Mesendoderm (in vitro differentiated cells): ENCODE measurements at regions not wholly inside any gene's neighbourhood (a gene's known extent, or its start where the extent isn't known, plus 50 kb on each side); places are given as distances from the start of the nearest gene placed in this dataset.

Source experiments
- DNase-seq: peaks from one replicate; pipeline ENCODE4 v3.0.0; 2013
- H2AK5ac ChIP-seq: 2 replicates; pipeline ENCODE4 v1.6.1; 2013; ENCODE audit warnings: low read length, inconsistent platforms
- H2BK120ac ChIP-seq: 2 replicates; pipeline ENCODE4 v1.6.1; 2013; ENCODE audit warnings: low read depth, mild to moderate bottlenecking, low read length, moderate library complexity, mixed read lengths
- H2BK15ac ChIP-seq: replicated peaks from 2 replicates; pipeline ENCODE4 v1.6.1; 2013; ENCODE audit warnings: low read depth, mild to moderate bottlenecking, moderate library complexity
- H2BK5ac ChIP-seq: 2 replicates; pipeline ENCODE4 v1.6.1; 2013; ENCODE audit warnings: low read length, inconsistent platforms
- H3K18ac ChIP-seq: 2 replicates; pipeline ENCODE4 v1.6.1; 2013; ENCODE audit warnings: mild to moderate bottlenecking, low read length, mixed read lengths
- H3K23ac ChIP-seq: one replicate; pipeline ENCODE4 v1.6.1; 2013; ENCODE audit warnings: low read length
- H3K27ac ChIP-seq: 2 replicates; pipeline ENCODE4 v1.5.1; 2013; ENCODE audit warnings: low read depth, mild to moderate bottlenecking, inconsistent platforms, low read length, moderate library complexity
- H3K27me3 ChIP-seq: 2 replicates; pipeline ENCODE4 v1.6.1; 2013; ENCODE audit warnings: low read length, control low read depth, mild to moderate bottlenecking, inconsistent platforms; ENCODE audit not compliant: insufficient read depth, poor library complexity
- H3K36me3 ChIP-seq: 2 replicates; pipeline ENCODE4 v1.6.1; 2013; ENCODE audit warnings: low read length, inconsistent platforms; ENCODE audit not compliant: control insufficient read depth, insufficient read depth
- H3K4ac ChIP-seq: one replicate; pipeline ENCODE4 v1.6.1; 2013; ENCODE audit warnings: low read depth, mild to moderate bottlenecking, low read length, moderate library complexity
- H3K4me1 ChIP-seq: 2 replicates; pipeline ENCODE4 v1.6.1; 2013; ENCODE audit warnings: low read depth, low read length, inconsistent platforms; ENCODE audit not compliant: control insufficient read depth
- H3K4me2 ChIP-seq: 2 replicates; pipeline ENCODE4 v1.6.1; 2013; ENCODE audit warnings: low read length
- H3K4me3 ChIP-seq: 2 replicates; pipeline ENCODE4 v1.5.1; 2013; ENCODE audit warnings: mild to moderate bottlenecking, low read length
- H3K56ac ChIP-seq: one replicate; pipeline ENCODE4 v1.6.1; 2013; ENCODE audit warnings: low read length
- H3K79me1 ChIP-seq: 2 replicates; pipeline ENCODE4 v1.6.1; 2013; ENCODE audit warnings: low read length, inconsistent platforms
- H3K79me2 ChIP-seq: 2 replicates; pipeline ENCODE4 v1.6.1; 2013; ENCODE audit warnings: mild to moderate bottlenecking, low read length; ENCODE audit not compliant: control insufficient read depth, insufficient read depth
- H3K9ac ChIP-seq: 2 replicates; pipeline ENCODE4 v1.6.1; 2013; ENCODE audit warnings: low read length, inconsistent platforms
- H4K5ac ChIP-seq: one replicate; pipeline ENCODE4 v1.6.1; 2013; ENCODE audit warnings: low read length
- H4K8ac ChIP-seq: one replicate; pipeline ENCODE4 v1.6.1; 2013; ENCODE audit warnings: low read depth, mild to moderate bottlenecking, control low read depth, low read length, moderate library complexity
- WGBS: extraction: QIAGEN DNeasy Blood & Tissue Kit; methylation state at CpG from one replicate; pipeline ENCODE4 v1.1.7; 2013; ENCODE audit warnings: low lambda C conversion rate, missing lambda C conversion rate; ENCODE audit not compliant: insufficient coverage; ENCODE audit errors: extremely low coverage; 5-methylcytosine and 5-hydroxymethylcytosine counted together

GRCh38 chr3:55305696-55306485, 181.2 kb downstream of the WNT5A start:
- Histone ChIP-seq H2BK120ac (no peak overlapping the region), H3K4me1 (no peaks in the 10 kb centered on the region), H2BK15ac (no peak overlapping the region), H2AK5ac (no peak overlapping the region), H3K27me3 (no peaks in the 10 kb centered on the region), H3K4me2 (no peak overlapping the region), H3K18ac (no peak overlapping the region), H3K4me3 (no peak overlapping the region), H3K9ac (no peak overlapping the region), H4K5ac (no peak overlapping the region), H2BK5ac (no peak overlapping the region), H3K79me1 (no peaks in the 10 kb centered on the region), H3K27ac (no peak overlapping the region), H3K4ac (no peak overlapping the region), H3K56ac (no peak overlapping the region), H3K79me2 (no peaks in the 10 kb centered on the region), H4K8ac (no peak overlapping the region), H3K36me3 (no peaks in the 10 kb centered on the region), H3K23ac (no peak overlapping the region)
- no peak for DNase-seq
- WGBS = no CpG with 5 or more reads among the region's 5 CpGs

GRCh38 chr3:55300701-55301100, 186.4 kb downstream of the WNT5A start:
- H3K79me2 ChIP-seq = no peaks in the 10 kb centered on the region
- no peak for DNase-seq

GRCh38 chr3:55297706-55298105, 189.4 kb downstream of the WNT5A start:
- H4K8ac ChIP-seq = no peak overlapping the region
- no peaks in the 10 kb centered on the region for H3K79me2 ChIP-seq
- no peaks in the 10 kb centered on the region for H3K4me1 ChIP-seq
- H3K79me1 ChIP-seq = no peaks in the 10 kb centered on the region
- H4K5ac ChIP-seq = no peak overlapping the region
- DNase-seq = no peak
- H3K56ac ChIP-seq = no peak overlapping the region
- H3K9ac ChIP-seq = no peak overlapping the region
- no peak overlapping the region for H3K4me3 ChIP-seq
- no peaks in the 10 kb centered on the region for H3K36me3 ChIP-seq
- H2BK120ac ChIP-seq = no peak overlapping the region
- H3K27me3 ChIP-seq = no peaks in the 10 kb centered on the region
- H2BK5ac ChIP-seq = no peak overlapping the region
- no peak overlapping the region for H3K4ac ChIP-seq
- WGBS = no CpG with 5 or more reads among the region's 5 CpGs
- H3K4me2 ChIP-seq = no peak overlapping the region
- no peak overlapping the region for H2AK5ac ChIP-seq
- no peak overlapping the region for H3K27ac ChIP-seq
- H3K18ac ChIP-seq = no peak overlapping the region
- H3K23ac ChIP-seq = no peak overlapping the region
- no peak overlapping the region for H2BK15ac ChIP-seq

More at GRCh38 chr3:55300701-55301100, 186.4 kb downstream of the WNT5A start:
- Histone ChIP-seq H3K56ac (no peak overlapping the region), H3K23ac (no peak overlapping the region), H2AK5ac (no peak overlapping the region), H3K79me1 (no peaks in the 10 kb centered on the region), H3K4me2 (no peak overlapping the region), H3K27me3 (no peaks in the 10 kb centered on the region), H2BK15ac (no peak overlapping the region), H2BK5ac (no peak overlapping the region), H2BK120ac (no peak overlapping the region), H3K36me3 (no peaks in the 10 kb centered on the region), H3K27ac (no peak overlapping the region), H4K8ac (no peak overlapping the region), H3K4me1 (no peaks in the 10 kb centered on the region), H3K4ac (no peak overlapping the region), H3K9ac (no peak overlapping the region), H3K18ac (no peak overlapping the region), H3K4me3 (no peak overlapping the region), H4K5ac (no peak overlapping the region)

GRCh38 chr3:55297245-55297644, 189.9 kb downstream of the WNT5A start:
- H2BK5ac ChIP-seq = no peak overlapping the region
- H3K27me3 ChIP-seq = no peaks in the 10 kb centered on the region
- H2BK120ac ChIP-seq = no peak overlapping the region
- H4K8ac ChIP-seq = no peak overlapping the region
- no peaks in the 10 kb centered on the region for H3K4me1 ChIP-seq
- DNase-seq = no peak
- no peak overlapping the region for H2BK15ac ChIP-seq
- H3K79me2 ChIP-seq = no peaks in the 10 kb centered on the region
- no peak overlapping the region for H4K5ac ChIP-seq
- H3K4me2 ChIP-seq = no peak overlapping the region
- WGBS = no CpG with 5 or more reads among the region's 2 CpGs
- no peak overlapping the region for H2AK5ac ChIP-seq
- H3K9ac ChIP-seq = no peak overlapping the region
- no peak overlapping the region for H3K4me3 ChIP-seq
- H3K4ac ChIP-seq = no peak overlapping the region
- H3K18ac ChIP-seq = no peak overlapping the region
- no peak overlapping the region for H3K23ac ChIP-seq
- H3K36me3 ChIP-seq = no peaks in the 10 kb centered on the region
- no peak overlapping the region for H3K56ac ChIP-seq
- no peaks in the 10 kb centered on the region for H3K79me1 ChIP-seq
- no peak overlapping the region for H3K27ac ChIP-seq

- Histone ChIP-seq H3K36me3 (no peaks in the 10 kb centered on the region), H2BK120ac (no peak overlapping the region), H3K4me1 (no peaks in the 10 kb centered on the region), H3K27ac (no peak overlapping the region), H2BK5ac (no peak overlapping the region), H3K79me1 (no peaks in the 10 kb centered on the region), H3K27me3 (no peaks in the 10 kb centered on the region), H3K56ac (no peak overlapping the region), H3K4me2 (no peak overlapping the region), H3K79me2 (no peaks in the 10 kb centered on the region), H4K8ac (no peak overlapping the region), H3K23ac (no peak overlapping the region), H3K4me3 (no peak overlapping the region), H2BK15ac (no peak overlapping the region), H2AK5ac (no peak overlapping the region), H3K9ac (no peak overlapping the region), H3K4ac (no peak overlapping the region), H4K5ac (no peak overlapping the region), H3K18ac (no peak overlapping the region)
- no CpG with 5 or more reads among the region's 1 CpG for WGBS
- DNase-seq = no peak
Observed at GRCh38 chr3:55296791-55297190, 190.3 kb downstream of the WNT5A start.

- Histone ChIP-seq H4K5ac (no peak overlapping the region), H3K4me1 (no peaks in the 10 kb centered on the region)
- no CpG with 5 or more reads among the region's 2 CpGs for WGBS
Observed at GRCh38 chr3:55296030-55296429, 191.1 kb downstream of the WNT5A start.

More at GRCh38 chr3:55296030-55296429, 191.1 kb downstream of the WNT5A start:
- Histone ChIP-seq H2BK120ac (no peak overlapping the region), H2BK15ac (no peak overlapping the region), H3K79me2 (no peaks in the 10 kb centered on the region), H2BK5ac (no peak overlapping the region), H4K8ac (no peak overlapping the region), H3K4me3 (no peak overlapping the region), H3K4me2 (no peak overlapping the region), H3K27ac (no peak overlapping the region), H3K36me3 (no peaks in the 10 kb centered on the region), H3K79me1 (no peaks in the 10 kb centered on the region), H2AK5ac (no peak overlapping the region), H3K27me3 (no peaks in the 10 kb centered on the region), H3K23ac (no peak overlapping the region), H3K56ac (no peak overlapping the region), H3K18ac (no peak overlapping the region), H3K4ac (no peak overlapping the region), H3K9ac (no peak overlapping the region)
- DNase-seq = no peak
